HL-60 (cell line): ENCODE measurements at regions not wholly inside any gene's neighbourhood (a gene's known extent, or its start where the extent isn't known, plus 50 kb on each side); places are given as distances from the start of the nearest gene placed in this dataset.

Source experiments
- DNase-seq, 2 experiments: peaks; one replicate each; pipeline ENCODE4 v3.0.0-alpha.2; 2010 to 2020; ENCODE audit warnings: low read depth in 1 of 2, low spot score in 1 of 2
- H3K27ac ChIP-seq: fragments of 250-450 bp; sonication (Bioruptor Pico); replicated peaks from 2 replicates; pipeline ENCODE4 v1.5.1; 2020; ENCODE audit warnings: mild to moderate bottlenecking, moderate library complexity
- H3K27me3 ChIP-seq: fragments of 250-450 bp; sonication (Bioruptor Pico); 2 replicates; pipeline ENCODE4 v1.5.1; 2021; ENCODE audit warnings: mild to moderate bottlenecking, moderate library complexity; ENCODE audit not compliant: insufficient read depth, poor library complexity, severe bottlenecking
- H3K4me3 ChIP-seq: replicated peaks from 2 replicates; pipeline ENCODE4 v1.5.1; 2011; ENCODE audit warnings: mild to moderate bottlenecking, control low read depth, low read length; ENCODE audit not compliant: insufficient read depth
- CTCF ChIP-seq: IDR thresholded peaks from one replicate; pipeline ENCODE4 v1.5.1; 2011; ENCODE audit warnings: low read length, control low read depth, inconsistent platforms; ENCODE audit not compliant: insufficient read depth
- GABPA ChIP-seq: IDR thresholded peaks from 2 replicates; pipeline ENCODE4 v1.6.1; 2012; ENCODE audit warnings: low read depth
- POLR2AphosphoS5 ChIP-seq: IDR thresholded peaks from 2 replicates; pipeline ENCODE4 v1.6.1; 2012; ENCODE audit warnings: low read depth
- REST ChIP-seq: IDR thresholded peaks from 2 replicates; pipeline ENCODE4 v1.6.1; 2012; ENCODE audit warnings: low read depth; ENCODE audit not compliant: insufficient replicate concordance
- SPI1 ChIP-seq: IDR thresholded peaks from 2 replicates; pipeline ENCODE4 v1.6.1; 2012; ENCODE audit warnings: low read depth, mild to moderate bottlenecking, borderline replicate concordance

- no peak overlapping the region for H3K4me3 ChIP-seq
- H3K27ac ChIP-seq: no peak overlapping the region
- DNase-seq: no peak
- TF ChIP-seq GABPA: no peak
- no peak for TF ChIP-seq SPI1
- TF ChIP-seq CTCF: no peak
- no peak for TF ChIP-seq REST
- no peak for TF ChIP-seq POLR2AphosphoS5
- H3K27me3 ChIP-seq: no peaks in the 10 kb centered on the region
These were observed 727.6 kb upstream of the ARGLU1 start for GRCh38 chr13:107295416-107296140.

GRCh38 chr13:107293924-107294323 is 726.0 kb upstream of the ARGLU1 start:
- DNase-seq: no peak
- TF ChIP-seq SPI1 (no peak), POLR2AphosphoS5 (no peak), REST (no peak)
- no peak overlapping the region for H3K4me3 ChIP-seq
- no peaks in the 10 kb centered on the region for H3K27me3 ChIP-seq
- no peak overlapping the region for H3K27ac ChIP-seq

DNA sequence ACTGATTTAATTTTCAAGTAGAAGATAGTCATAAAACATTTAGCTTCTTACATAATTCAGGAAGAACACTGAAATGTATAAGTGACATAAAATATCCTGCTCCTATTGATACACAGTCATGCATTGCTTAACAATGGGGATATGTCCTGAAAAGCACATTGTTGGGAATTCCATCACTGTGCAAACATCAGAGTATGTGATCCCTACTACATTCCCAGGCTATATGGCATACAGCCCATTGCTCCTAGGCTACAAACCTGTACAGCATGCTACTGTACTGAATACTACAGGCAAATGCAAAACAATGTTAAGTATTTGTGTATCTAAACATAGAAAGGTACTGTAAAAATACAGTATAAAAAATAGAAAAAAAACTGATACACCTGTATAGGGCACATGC is 723.9 kb upstream of the ARGLU1 start:
- H3K27me3 ChIP-seq: no peaks in the 10 kb centered on the region
- no peak for DNase-seq
- no peak for TF ChIP-seq REST
- TF ChIP-seq GABPA: no peak
- TF ChIP-seq CTCF: no peak
- TF ChIP-seq POLR2AphosphoS5: no peak
- no peak for TF ChIP-seq SPI1
- H3K4me3 ChIP-seq: no peak overlapping the region
- H3K27ac ChIP-seq: no peak overlapping the region
